Head of caudate nucleus (tissue), 42 donors: ENCODE measurements at regions not wholly inside any gene's neighbourhood (a gene's known extent, or its start where the extent isn't known, plus 50 kb on each side); places are given as distances from the start of the nearest gene placed in this dataset.

Experiments
- DNase-seq, 42 donors: peaks; one replicate each; pipeline versions ENCODE4 v3.0.0 to v3.0.0-alpha.2; 2020 to 2021; ENCODE audit warnings: mixed read lengths in 7 of 42
- intact Hi-C: fragments of 100-400 bp; cut with DNase I; formaldehyde crosslinking; loops from one replicate; pipeline ENCODE4 v1.15.0; 2022

GRCh38 chr4:124555959-124556358 lies 156.6 kb downstream of the ANKRD50 start:
- DNase-seq: peak in 9 of 42 donors; percentile 1 to 43 (median 9)
- intact Hi-C loops: no loop called here

DNA sequence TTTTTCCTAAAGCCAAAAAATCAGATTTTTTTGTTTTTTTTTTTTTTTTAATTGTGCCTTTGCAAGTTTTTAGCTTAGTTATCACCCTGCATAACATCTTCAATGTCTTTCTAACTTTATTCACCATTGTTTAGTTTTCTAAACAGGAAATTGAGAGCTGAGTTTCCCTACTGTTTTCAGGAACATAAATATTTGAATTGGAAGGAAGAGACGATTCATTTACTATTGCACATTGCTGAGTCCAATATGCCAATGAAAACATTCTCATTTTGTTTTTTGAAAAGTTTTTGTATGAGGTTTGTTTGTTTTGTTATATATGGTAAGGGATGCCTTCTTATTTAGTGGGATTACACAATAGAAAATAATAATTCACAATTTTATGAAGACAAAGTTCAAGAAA lies 148.4 kb downstream of the ANKRD50 start:
- intact Hi-C loops: no loop called here

GRCh38 chr4:124565371-124565770 lies 147.2 kb downstream of the ANKRD50 start:
- intact Hi-C loops: no loop called here
- DNase-seq: no peak

More for the DNA sequence above, 148.4 kb downstream of the ANKRD50 start:
- no peak for DNase-seq

GRCh38 chr4:124566030-124566429 lies 146.5 kb downstream of the ANKRD50 start:
- no peak for DNase-seq
- intact Hi-C loops: no loop called here

- DNase-seq: no peak
Observed at GRCh38 chr4:124573056-124573455, 139.5 kb downstream of the ANKRD50 start.

DNA sequence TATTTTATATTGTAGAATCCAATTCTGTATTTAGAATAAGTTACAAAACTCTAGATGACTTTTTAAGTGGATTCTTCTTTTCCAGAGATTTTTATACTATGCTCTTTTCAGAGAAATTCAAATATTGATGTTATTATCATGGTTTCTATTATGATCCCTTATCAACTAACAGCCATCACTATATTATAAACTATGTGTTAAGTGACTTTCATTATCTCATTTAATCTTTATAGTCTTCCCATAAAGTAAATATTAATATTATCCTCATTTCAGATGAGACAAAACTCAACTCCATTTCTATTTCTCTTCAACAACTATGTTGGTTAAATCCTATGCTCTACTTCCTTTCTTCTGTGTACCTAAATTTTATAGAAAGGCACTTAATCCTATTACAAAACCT lies 132.6 kb downstream of the ANKRD50 start:
- DNase-seq: no peak
- intact Hi-C loops: no loop called here

More at GRCh38 chr4:124573056-124573455, 139.5 kb downstream of the ANKRD50 start:
- intact Hi-C loops: no loop called here

- DNase-seq: no peak
- intact Hi-C loops: no loop called here
Observed at GRCh38 chr4:124583797-124584196, 128.7 kb downstream of the ANKRD50 start.

DNA sequence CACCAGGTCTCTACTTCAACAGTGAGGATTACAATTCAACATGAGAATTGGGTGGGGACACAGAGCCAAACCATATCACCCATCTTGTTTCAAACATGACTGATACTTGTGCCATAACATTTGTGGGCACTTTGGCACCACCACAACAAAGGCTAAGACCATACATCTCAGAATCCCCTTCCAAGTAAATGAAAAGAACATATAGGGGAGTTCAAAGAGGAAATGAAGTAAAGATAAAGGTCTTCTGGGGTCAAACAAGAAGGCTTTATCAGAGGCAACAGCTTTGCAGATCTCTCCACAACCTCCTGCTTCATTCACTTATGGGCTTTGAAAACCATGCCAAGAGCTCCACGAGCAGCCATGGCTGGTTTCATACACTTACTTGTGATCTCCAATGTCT lies 122.7 kb downstream of the ANKRD50 start:
- no peak for DNase-seq
- intact Hi-C loops: no loop called here

- intact Hi-C loops: no loop called here
Observed at GRCh38 chr4:124590480-124590879, 122.1 kb downstream of the ANKRD50 start.

DNA sequence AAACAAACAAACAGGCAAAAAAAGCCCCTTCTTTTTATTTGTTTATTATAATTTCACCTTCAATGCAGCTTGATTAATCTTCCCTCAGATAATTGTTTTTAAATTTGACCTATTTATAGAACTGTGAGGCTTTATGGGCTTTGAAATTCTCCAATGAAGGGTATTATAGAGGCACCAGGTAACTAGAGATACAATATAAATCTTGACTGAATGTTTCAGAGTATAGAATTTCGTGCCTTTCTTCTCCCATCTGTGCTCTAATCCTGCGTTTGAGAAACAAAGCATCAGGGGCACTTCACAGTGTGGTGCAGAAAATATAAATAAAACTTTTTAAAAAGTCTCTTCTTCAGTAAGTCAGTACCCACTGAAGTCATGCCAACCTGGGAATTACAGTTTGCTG lies 120.9 kb downstream of the ANKRD50 start:
- DNase-seq: no peak

More at GRCh38 chr4:124590480-124590879, 122.1 kb downstream of the ANKRD50 start:
- DNase-seq: no peak

GRCh38 chr4:124593494-124593893 lies 119.0 kb downstream of the ANKRD50 start:
- intact Hi-C loops: no loop called here
- DNase-seq: no peak

More for the DNA sequence above, 120.9 kb downstream of the ANKRD50 start:
- intact Hi-C loops: no loop called here

DNA sequence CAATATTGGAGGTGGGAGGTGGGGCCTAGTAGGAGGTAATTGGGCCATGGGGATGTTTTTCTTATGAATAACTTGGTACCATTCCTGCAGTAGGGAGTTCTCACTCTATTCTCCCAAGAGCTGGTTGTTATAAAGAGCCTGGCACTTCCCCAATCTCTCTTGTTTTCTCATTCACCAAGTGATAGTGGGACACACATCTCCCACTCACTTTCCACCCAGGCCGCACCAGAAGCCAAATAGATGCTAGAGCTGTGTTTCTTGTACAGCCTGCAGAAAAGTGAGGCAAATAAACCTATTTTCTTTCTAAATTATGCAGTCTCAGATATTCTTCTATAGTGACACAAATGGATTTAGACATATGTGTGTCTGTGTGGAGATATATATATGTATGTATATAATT lies 117.6 kb downstream of the ANKRD50 start:
- no peak for DNase-seq
- intact Hi-C loops: no loop called here

- intact Hi-C loops: no loop called here
- DNase-seq: no peak
Observed at GRCh38 chr4:124596816-124597215, 115.7 kb downstream of the ANKRD50 start.

DNA sequence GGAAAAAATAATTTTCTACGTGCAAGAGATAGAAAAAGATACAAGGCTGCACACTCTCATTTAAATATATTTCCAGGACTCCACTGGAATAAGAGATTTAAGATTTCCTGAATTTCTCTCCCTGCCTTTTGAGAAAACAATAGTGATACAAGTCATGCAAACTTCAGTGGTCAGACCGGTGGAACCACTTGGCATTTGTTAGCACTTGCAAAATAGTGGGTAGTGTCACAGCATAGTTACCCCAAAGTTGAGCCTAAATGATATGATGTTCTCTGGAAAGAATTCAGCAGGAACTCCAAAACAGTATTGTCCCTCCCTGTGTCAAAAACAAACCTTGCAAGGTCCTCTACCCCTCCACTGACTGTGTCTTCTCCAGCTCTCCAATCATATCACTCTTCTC lies 102.3 kb downstream of the ANKRD50 start:
- intact Hi-C loops: no loop called here
- no peak for DNase-seq
